ENCODE measurements at regions not wholly inside any gene's neighbourhood (a gene's known extent, or its start where the extent isn't known, plus 50 kb on each side); places are given as distances from the start of the nearest gene placed in this dataset.
"Not testable (repeated sequence)": the region's sequence is repeated elsewhere in the genome, so short reads cannot be mapped to it uniquely, and the experiment has no call there.

DNA sequence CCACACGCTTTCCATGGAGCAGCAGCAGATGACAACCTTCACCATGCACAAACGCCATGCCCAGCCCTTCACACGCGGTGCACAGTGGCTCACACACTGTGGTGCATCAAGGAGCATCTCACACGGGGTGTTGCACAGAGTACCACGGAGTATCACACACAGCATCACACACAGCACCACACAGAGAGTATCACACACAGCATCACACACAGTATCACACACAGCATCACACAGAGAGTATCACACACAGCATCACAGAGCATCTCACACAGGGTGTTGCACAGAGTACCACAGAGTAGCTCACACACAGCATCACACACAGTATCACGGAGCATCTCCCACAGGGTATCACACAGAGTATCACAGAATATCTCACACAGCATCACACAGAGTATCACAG lies 122.2 kb upstream of the RAB4A start:
- peaks cover 0 to 5% of the 10 kb centered on the region in 2 donors for H3K27me3 ChIP-seq
- no peak for DNase-seq
- H3K27ac ChIP-seq, result no peak overlapping the region
- no peak overlapping the region for H3K4me3 ChIP-seq
- peaks cover 0 to 6% (median 5%) of the 10 kb centered on the region in 3 donors for H3K9me3 ChIP-seq
- H3K4me1 ChIP-seq, result peaks cover 0 to 6% (median 2%) of the 10 kb centered on the region in 4 donors
- intact Hi-C loops (cut with DNase I; ENCODE audit: low total_unique reads), result no loop called here
- no peaks in the 10 kb centered on the region for H3K36me3 ChIP-seq
- TF ChIP-seq, protein P1, sequence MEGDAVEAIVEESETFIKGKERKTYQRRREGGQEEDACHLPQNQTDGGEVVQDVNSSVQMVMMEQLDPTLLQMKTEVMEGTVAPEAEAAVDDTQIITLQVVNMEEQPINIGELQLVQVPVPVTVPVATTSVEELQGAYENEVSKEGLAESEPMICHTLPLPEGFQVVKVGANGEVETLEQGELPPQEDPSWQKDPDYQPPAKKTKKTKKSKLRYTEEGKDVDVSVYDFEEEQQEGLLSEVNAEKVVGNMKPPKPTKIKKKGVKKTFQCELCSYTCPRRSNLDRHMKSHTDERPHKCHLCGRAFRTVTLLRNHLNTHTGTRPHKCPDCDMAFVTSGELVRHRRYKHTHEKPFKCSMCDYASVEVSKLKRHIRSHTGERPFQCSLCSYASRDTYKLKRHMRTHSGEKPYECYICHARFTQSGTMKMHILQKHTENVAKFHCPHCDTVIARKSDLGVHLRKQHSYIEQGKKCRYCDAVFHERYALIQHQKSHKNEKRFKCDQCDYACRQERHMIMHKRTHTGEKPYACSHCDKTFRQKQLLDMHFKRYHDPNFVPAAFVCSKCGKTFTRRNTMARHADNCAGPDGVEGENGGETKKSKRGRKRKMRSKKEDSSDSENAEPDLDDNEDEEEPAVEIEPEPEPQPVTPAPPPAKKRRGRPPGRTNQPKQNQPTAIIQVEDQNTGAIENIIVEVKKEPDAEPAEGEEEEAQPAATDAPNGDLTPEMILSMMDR (IDR thresholded peaks at IDR 0.05), result no peak

- TF ChIP-seq, protein P1 (IDR thresholded peaks at IDR 0.05), result no peak
- H3K27me3 ChIP-seq, result peaks cover 0 to 5% of the 10 kb centered on the region in 2 donors
- no peak for DNase-seq
- peaks cover 0 to 6% (median 2%) of the 10 kb centered on the region in 4 donors for H3K4me1 ChIP-seq
- intact Hi-C loops (cut with DNase I; ENCODE audit: low total_unique reads), result no loop called here
- no peak overlapping the region for H3K4me3 ChIP-seq
- H3K9me3 ChIP-seq, result peaks cover 0 to 6% (median 5%) of the 10 kb centered on the region in 3 donors
- no peaks in the 10 kb centered on the region for H3K36me3 ChIP-seq
- H3K27ac ChIP-seq, result no peak overlapping the region
Measured at GRCh38 chr1:229149435-229149834, 121.5 kb upstream of the RAB4A start.

GRCh38 chr1:229150518-229150917 lies 120.4 kb upstream of the RAB4A start:
- intact Hi-C loops (cut with DNase I; ENCODE audit: low total_unique reads), result loop anchor here (10.0 kb wide), 1 partner anchor 486 kb away; no protein-coding TSS in a partner anchor
- Histone ChIP-seq H3K4me3 (no peak overlapping the region), H3K36me3 (no peaks in the 10 kb centered on the region), H3K27ac (no peak overlapping the region), H3K27me3 (no peaks in the 10 kb centered on the region), H3K9me3 (peaks cover 0 to 6% (median 5%) of the 10 kb centered on the region in 3 donors), H3K4me1 (peaks cover 0 to 8% (median 2%) of the 10 kb centered on the region in 4 donors)
- no peak for DNase-seq
- TF ChIP-seq, protein P1 (IDR thresholded peaks at IDR 0.05), result no peak

- not testable (repeated sequence) for DNase-seq, H3K9me3 ChIP-seq, H3K4me3 ChIP-seq, H3K27me3 ChIP-seq, H3K36me3 ChIP-seq, H3K27ac ChIP-seq
- H3K4me1 ChIP-seq, result peaks cover 0 to 17% (median 10%) of the 10 kb centered on the region in 4 donors
- intact Hi-C loops (cut with DNase I; ENCODE audit: low total_unique reads), result loop anchor here (10.0 kb wide), 1 partner anchor 487 kb away; no protein-coding TSS in a partner anchor
Measured at GRCh38 chr1:229151412-229151811, 119.5 kb upstream of the RAB4A start.

DNA sequence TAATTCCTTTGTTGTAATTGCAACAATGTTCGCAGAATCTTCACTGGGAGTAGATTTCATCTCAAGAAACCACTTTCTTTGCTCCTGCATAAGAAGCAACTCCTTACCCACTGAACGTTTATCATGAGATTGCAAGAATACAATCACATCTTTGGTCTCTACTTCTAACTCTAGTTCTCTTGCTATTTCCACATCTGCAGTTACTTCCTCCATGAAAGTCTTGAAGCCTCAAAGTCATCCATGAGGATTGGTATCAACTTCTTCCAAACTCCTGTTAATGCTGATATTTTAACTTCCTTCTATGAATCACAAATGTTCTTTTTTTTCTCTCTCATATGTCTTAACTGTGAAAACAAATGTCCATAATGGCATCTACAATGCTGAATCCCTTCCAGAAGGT lies 118.6 kb upstream of the RAB4A start:
- Histone ChIP-seq H3K4me1 (peaks cover 0 to 20% (median 12%) of the 10 kb centered on the region in 4 donors), H3K4me3 (no peak overlapping the region), H3K27me3 (no peaks in the 10 kb centered on the region), H3K27ac (no peak overlapping the region), H3K36me3 (no peaks in the 10 kb centered on the region), H3K9me3 (peaks cover 0 to 6% (median 5%) of the 10 kb centered on the region in 3 donors)
- no peak for DNase-seq
- TF ChIP-seq, protein P1 (IDR thresholded peaks at IDR 0.05), result no peak
- intact Hi-C loops (cut with DNase I; ENCODE audit: low total_unique reads), result loop anchor here (10.0 kb wide), 1 partner anchor 488 kb away; no protein-coding TSS in a partner anchor

- TF ChIP-seq, protein P1 (IDR thresholded peaks at IDR 0.05), result no peak
- intact Hi-C loops (cut with DNase I; ENCODE audit: low total_unique reads), result loop anchor here (10.0 kb wide), 1 partner anchor 489 kb away; no protein-coding TSS in a partner anchor
Measured at GRCh38 chr1:229153955-229154548, 116.9 kb upstream of the RAB4A start.

More at GRCh38 chr1:229153955-229154548, 116.9 kb upstream of the RAB4A start:
- H3K4me3 ChIP-seq, result no peak overlapping the region
- peaks cover 0 to 14% (median 10%) of the 10 kb centered on the region in 4 donors for H3K4me1 ChIP-seq
- H3K36me3 ChIP-seq, result no peaks in the 10 kb centered on the region
- no peaks in the 10 kb centered on the region for H3K27me3 ChIP-seq
- DNase-seq, result no peak
- H3K9me3 ChIP-seq, result peaks cover 0 to 6% (median 5%) of the 10 kb centered on the region in 3 donors
- H3K27ac ChIP-seq, result no peak overlapping the region

Data from tibial artery (tissue), 4 donors.